ENCODE measurements at regions not wholly inside any gene's neighbourhood (a gene's known extent, or its start where the extent isn't known, plus 50 kb on each side); places are given as distances from the start of the nearest gene placed in this dataset.

GRCh38 chr13:67481445-67481844 is 251.3 kb upstream of the PCDH9 start:
- TF ChIP-seq CTCF (conservative IDR thresholded peaks at IDR 0.05 in 1 of 2, IDR thresholded peaks at IDR 0.05 in 1 of 2; ENCODE audit: low read depth in 1 of 2, low read length in 2 of 2) (no peak), EZH2 (IDR thresholded peaks at IDR 0.05; ENCODE audit: low read length, missing control alignments) (no peak)

All from fibroblast of lung (primary cell).